T-cell (primary cell): ENCODE measurements at regions not wholly inside any gene's neighbourhood (a gene's known extent, or its start where the extent isn't known, plus 50 kb on each side); places are given as distances from the start of the nearest gene placed in this dataset.

Experiments
- ATAC-seq, 4 experiments: fragments of 200-7000 bp in 3 of 4; fragments of 150-1000 bp in 1 of 4; cut with Tn5 transposase; replicated peaks in 1 of 4; 1 replicate in 3 of 4; 2 replicates in 1 of 4; pipeline ENCODE4 v1.10.0; 2021; ENCODE audit warnings: moderate library complexity in 3 of 4, mild to moderate bottlenecking in 2 of 4, moderate number of reproducible peaks in 1 of 4
- CTCF ChIA-PET, 2 donors: fragments of 300-600 bp; sonication (Branson Sonifier 250); formaldehyde crosslinking; loops; one replicate each; lab custom pipeline; 2022; ENCODE audit warnings: antibody characterized with exemption in 2 of 2; lab: Charles Lee
- POLR2A ChIA-PET, 2 donors: fragments of 300-600 bp; sonication (Branson Sonifier 250); formaldehyde crosslinking; loops; one replicate each; lab custom pipeline; 2022; ENCODE audit warnings: antibody characterized with exemption in 2 of 2; lab: Charles Lee
- DNase-seq, 35 experiments: peaks; one replicate each; pipeline versions ENCODE4 v3.0.0 to v3.0.0-alpha.2; 2013 to 2023
- H3K27ac ChIP-seq: one replicate; pipeline ENCODE4 v1.5.1; 2013; ENCODE audit warnings: low read length
- H3K27me3 ChIP-seq, 2 experiments: replicated peaks in 1 of 2; 1 replicate in 1 of 2; 2 replicates in 1 of 2; pipeline versions ENCODE4 v1.6.1 to v1.7.0; 2013; ENCODE audit warnings: low read length in 1 of 2, mixed read lengths in 1 of 2; ENCODE audit not compliant: control insufficient read depth in 2 of 2, insufficient read depth in 2 of 2; ENCODE audit errors: extremely low read depth in 1 of 2
- H3K36me3 ChIP-seq, 2 donors: 1 replicate in 1 of 2; 2 replicates in 1 of 2; pipeline versions ENCODE4 v1.6.1 to v1.7.0; 2013; ENCODE audit warnings: low read length in 1 of 2; ENCODE audit not compliant: control insufficient read depth in 2 of 2, insufficient read depth in 1 of 2; ENCODE audit errors: extremely low read depth in 1 of 2
- H3K4me1 ChIP-seq, 2 experiments: 1 replicate in 1 of 2; 2 replicates in 1 of 2; pipeline versions ENCODE4 v1.6.1 to v1.7.0; 2013; ENCODE audit warnings: low read length in 2 of 2, mixed read lengths in 1 of 2; ENCODE audit not compliant: insufficient read depth in 2 of 2, control insufficient read depth in 1 of 2; ENCODE audit errors: extremely low read depth in 1 of 2
- H3K4me3 ChIP-seq, 2 donors: 1 replicate in 1 of 2; 2 replicates in 1 of 2; pipeline versions ENCODE4 v1.5.1 to v1.7.0; 2013; ENCODE audit warnings: mild to moderate bottlenecking in 2 of 2, low read length in 1 of 2, moderate library complexity in 1 of 2; ENCODE audit not compliant: control insufficient read depth in 1 of 2; ENCODE audit errors: extremely low read depth in 1 of 2
- H3K9me3 ChIP-seq: 2 replicates; pipeline ENCODE4 v1.7.0; 2013
- H3K27ac Mint-ChIP-seq, 2 donors: one replicate each; pipeline ENCODE4 v1.8.0; 2020 to 2021; ENCODE audit warnings: mild to moderate bottlenecking in 2 of 2, mixed read lengths in 2 of 2
- H3K27me3 Mint-ChIP-seq, 2 donors: one replicate each; pipeline ENCODE4 v1.8.0; 2021 to 2022; ENCODE audit warnings: mixed read lengths in 2 of 2
- H3K36me3 Mint-ChIP-seq: one replicate; pipeline ENCODE4 v1.8.0; 2021; ENCODE audit warnings: mixed read lengths
- H3K4me1 Mint-ChIP-seq, 3 donors: one replicate each; pipeline ENCODE4 v1.8.0; 2020 to 2022; ENCODE audit warnings: mixed read lengths in 3 of 3, mild to moderate bottlenecking in 1 of 3
- H3K4me3 Mint-ChIP-seq, 3 donors: one replicate each; pipeline ENCODE4 v1.8.0; 2020 to 2022; ENCODE audit warnings: mild to moderate bottlenecking in 3 of 3, mixed read lengths in 3 of 3, moderate library complexity in 3 of 3
- H3K9me3 Mint-ChIP-seq, 3 donors: one replicate each; pipeline ENCODE4 v1.8.0; 2020 to 2022; ENCODE audit warnings: mixed read lengths in 3 of 3
- WGBS: methylation state at CpG from one replicate; pipeline ENCODE4 v1.1.5; 2013; ENCODE audit warnings: missing lambda C conversion rate; ENCODE audit not compliant: insufficient coverage; 5-methylcytosine and 5-hydroxymethylcytosine counted together

GRCh38 chr18:1895456-1896185 is 675.7 kb downstream of the METTL4 start:
- Histone ChIP-seq H3K9me3 (no peaks in the 10 kb centered on the region), H3K4me1 (no peaks in the 10 kb centered on the region), H3K4me3 (no peak overlapping the region), H3K36me3 (no peaks in the 10 kb centered on the region), H3K27ac (no peak overlapping the region), H3K27me3 (no peaks in the 10 kb centered on the region)
- DNase-seq (no peak), ATAC-seq (no peak)
- Mint-ChIP-seq H3K4me1 (no peaks in the 10 kb centered on the region), H3K36me3 (no peaks in the 10 kb centered on the region), H3K9me3 (peaks cover 0 to 11% (median 3%) of the 10 kb centered on the region in 3 donors), H3K27me3 (peaks cover 0 to 6% of the 10 kb centered on the region in 2 donors), H3K4me3 (no peak overlapping the region), H3K27ac (no peak overlapping the region)
- ChIA-PET POLR2A (interaction anchor here in 1 of 2 donors (0.6 kb wide), 1 partner anchor 12 kb away, joined by 3 read pairs; no protein-coding TSS in a partner anchor), CTCF (no interaction called here)
- 86% methylated on average over 2 of the region's 4 CpGs for WGBS

- no peak for ATAC-seq
- Histone ChIP-seq H3K4me3 (no peak overlapping the region), H3K9me3 (no peaks in the 10 kb centered on the region), H3K36me3 (no peaks in the 10 kb centered on the region), H3K27me3 (no peaks in the 10 kb centered on the region), H3K27ac (no peak overlapping the region), H3K4me1 (no peaks in the 10 kb centered on the region)
- H3K36me3 Mint-ChIP-seq: no peaks in the 10 kb centered on the region
- no peak overlapping the region for H3K27ac Mint-ChIP-seq
- POLR2A ChIA-PET: interaction anchor here in 1 of 2 donors (0.6 kb wide), 1 partner anchor 17 kb away, joined by 4 read pairs; no protein-coding TSS in a partner anchor
- no peak overlapping the region for H3K4me3 Mint-ChIP-seq
- no peaks in the 10 kb centered on the region for H3K27me3 Mint-ChIP-seq
- no CpG with 5 or more reads among the region's 1 CpG for WGBS
- H3K4me1 Mint-ChIP-seq: no peaks in the 10 kb centered on the region
- CTCF ChIA-PET: no interaction called here
- peaks cover 0 to 17% (median 5%) of the 10 kb centered on the region in 3 donors for H3K9me3 Mint-ChIP-seq
- no peak for DNase-seq
Observed at GRCh38 chr18:1906421-1906820, 664.9 kb downstream of the METTL4 start.

GRCh38 chr18:1907470-1908206 is 663.7 kb downstream of the METTL4 start:
- ChIA-PET CTCF (no interaction called here), POLR2A (no interaction called here)
- Mint-ChIP-seq H3K9me3 (peaks cover 0 to 17% (median 5%) of the 10 kb centered on the region in 3 donors), H3K4me1 (no peaks in the 10 kb centered on the region), H3K27ac (no peak overlapping the region), H3K36me3 (no peaks in the 10 kb centered on the region), H3K27me3 (no peaks in the 10 kb centered on the region), H3K4me3 (no peak overlapping the region)
- H3K27ac ChIP-seq: no peak overlapping the region
- DNase-seq: no peak
- H3K4me3 ChIP-seq: no peak overlapping the region
- ATAC-seq: no peak
- no CpG with 5 or more reads among the region's 3 CpGs for WGBS
- no peaks in the 10 kb centered on the region for H3K27me3 ChIP-seq
- no peaks in the 10 kb centered on the region for H3K36me3 ChIP-seq
- H3K4me1 ChIP-seq: no peaks in the 10 kb centered on the region
- H3K9me3 ChIP-seq: no peaks in the 10 kb centered on the region

DNA sequence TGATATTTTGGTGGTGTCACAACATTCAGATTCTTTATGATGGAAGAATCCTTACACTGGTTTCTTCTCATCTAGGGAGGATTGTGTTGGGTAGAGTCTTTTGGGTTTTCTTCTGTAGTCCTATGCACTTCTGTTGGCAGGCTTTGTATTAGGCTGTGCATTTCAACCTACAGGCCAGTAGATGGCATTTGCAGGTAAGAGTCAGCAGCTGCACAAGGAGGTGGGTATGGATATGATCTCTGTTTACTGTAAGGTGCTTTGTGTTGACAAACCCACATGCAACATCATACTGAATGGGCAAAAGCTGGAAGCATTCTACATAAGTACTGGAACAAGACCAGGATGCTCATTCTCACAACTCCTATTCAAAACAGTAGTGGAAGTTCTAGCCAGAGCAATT is 656.8 kb downstream of the METTL4 start:
- Mint-ChIP-seq H3K4me3 (no peak overlapping the region), H3K4me1 (no peaks in the 10 kb centered on the region), H3K27ac (no peak overlapping the region), H3K27me3 (no peaks in the 10 kb centered on the region), H3K36me3 (no peaks in the 10 kb centered on the region), H3K9me3 (peaks cover 19 to 29% (median 23%) of the 10 kb centered on the region in 3 donors)
- ChIA-PET POLR2A (no interaction called here), CTCF (no interaction called here)
- Histone ChIP-seq H3K4me1 (no peaks in the 10 kb centered on the region), H3K9me3 (peaks cover 2% of the 10 kb centered on the region), H3K27ac (no peak overlapping the region), H3K36me3 (no peaks in the 10 kb centered on the region), H3K27me3 (no peaks in the 10 kb centered on the region), H3K4me3 (no peak overlapping the region)
- ATAC-seq: no peak
- no peak for DNase-seq

- Histone ChIP-seq H3K4me1 (no peaks in the 10 kb centered on the region), H3K27ac (no peak overlapping the region), H3K27me3 (no peaks in the 10 kb centered on the region), H3K9me3 (peaks cover 2% of the 10 kb centered on the region), H3K36me3 (no peaks in the 10 kb centered on the region), H3K4me3 (no peak overlapping the region)
- CTCF ChIA-PET: no interaction called here
- Mint-ChIP-seq H3K36me3 (no peaks in the 10 kb centered on the region), H3K4me1 (no peaks in the 10 kb centered on the region), H3K27ac (no peak overlapping the region), H3K9me3 (peaks cover 17 to 19% (median 19%) of the 10 kb centered on the region in 3 donors), H3K4me3 (no peak overlapping the region), H3K27me3 (no peaks in the 10 kb centered on the region)
- DNase-seq: no peak
- ATAC-seq: no peak
- no CpG with 5 or more reads among the region's 2 CpGs for WGBS
- POLR2A ChIA-PET: no interaction called here
Observed at GRCh38 chr18:1916869-1917523, 654.3 kb downstream of the METTL4 start.

- H3K4me1 Mint-ChIP-seq: no peaks in the 10 kb centered on the region
- WGBS: 69% methylated on average over 2 of the region's 4 CpGs
Observed at GRCh38 chr18:1917569-1917968, 653.7 kb downstream of the METTL4 start.

More at GRCh38 chr18:1917569-1917968, 653.7 kb downstream of the METTL4 start:
- H3K27me3 ChIP-seq: no peaks in the 10 kb centered on the region
- no peaks in the 10 kb centered on the region for H3K4me1 ChIP-seq
- Mint-ChIP-seq H3K36me3 (no peaks in the 10 kb centered on the region), H3K27me3 (no peaks in the 10 kb centered on the region), H3K4me3 (no peak overlapping the region), H3K9me3 (peaks cover 17 to 19% (median 19%) of the 10 kb centered on the region in 3 donors), H3K27ac (no peak overlapping the region)
- DNase-seq: no peak
- H3K27ac ChIP-seq: no peak overlapping the region
- no peaks in the 10 kb centered on the region for H3K36me3 ChIP-seq
- H3K4me3 ChIP-seq: no peak overlapping the region
- CTCF ChIA-PET: no interaction called here
- POLR2A ChIA-PET: no interaction called here
- H3K9me3 ChIP-seq: peaks cover 2% of the 10 kb centered on the region
- no peak for ATAC-seq
